ENCODE measurements at regions not wholly inside any gene's neighbourhood (a gene's known extent, or its start where the extent isn't known, plus 50 kb on each side); places are given as distances from the start of the nearest gene placed in this dataset.

DNA sequence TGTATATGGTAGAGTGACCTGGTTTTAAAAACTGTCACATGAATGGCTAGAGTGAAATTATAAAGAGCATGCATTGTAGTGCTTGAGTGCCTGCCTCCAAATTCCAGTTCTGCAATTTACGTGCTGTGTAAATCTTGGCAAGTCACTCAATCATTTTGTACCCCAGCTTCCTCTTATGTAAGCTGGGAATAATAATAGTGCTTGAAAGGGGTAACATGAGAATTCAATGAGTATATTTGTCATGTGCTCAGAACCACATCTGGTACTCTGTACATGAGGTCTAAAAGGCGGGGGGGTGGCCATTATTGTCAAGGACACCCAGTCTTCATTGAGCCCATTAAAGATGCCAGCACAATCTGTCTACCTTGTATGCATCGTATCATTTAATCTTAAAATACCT lies 214.8 kb downstream of the MC4R start:
- Histone ChIP-seq H3K4me1 (ENCODE audit: control insufficient read depth in 2 of 2, insufficient read depth in 2 of 2, low read length in 1 of 2) (no peaks in the 10 kb centered on the region), H3K9me3 (ENCODE audit: control insufficient read depth in 2 of 2, insufficient read depth in 1 of 2, low read depth in 1 of 2, low read length in 1 of 2) (no peaks in the 10 kb centered on the region), H3K27me3 (ENCODE audit: control insufficient read depth in 1 of 2, insufficient read depth in 2 of 2, low read length in 2 of 2) (no peaks in the 10 kb centered on the region), H3K4me3 (ENCODE audit: low read depth in 1 of 2, low read length in 2 of 2) (no peak overlapping the region), H3K27ac (ENCODE audit: low read depth in 2 of 2, low read length in 1 of 2) (no peak overlapping the region), H3K36me3 (ENCODE audit: control insufficient read depth in 2 of 2, insufficient read depth in 2 of 2, low read length in 1 of 2) (no peaks in the 10 kb centered on the region)
- 71 to 75% methylated on average over 3 of the region's 3 CpGs for WGBS, 2 donors

DNA sequence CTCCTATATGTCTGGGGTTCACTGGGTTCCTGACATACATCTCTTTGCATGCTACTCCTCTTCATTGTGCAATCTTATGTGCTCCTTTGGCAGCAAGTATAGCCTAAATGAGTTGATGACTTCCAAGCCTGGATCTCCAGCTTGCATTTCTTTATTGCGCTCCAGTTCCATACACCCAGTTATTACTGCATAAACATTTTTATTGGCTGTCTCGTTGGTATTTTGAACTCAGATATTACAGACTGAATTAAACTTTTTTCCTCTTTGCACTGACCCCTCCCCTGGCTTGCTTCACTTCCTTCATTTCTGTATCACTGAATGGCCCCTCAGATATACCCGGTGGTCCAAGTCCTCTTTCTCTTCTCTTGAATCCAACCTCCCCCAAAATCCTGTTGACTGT lies 219.2 kb downstream of the MC4R start:
- H3K27me3 ChIP-seq (ENCODE audit: control insufficient read depth in 1 of 2, insufficient read depth in 2 of 2, low read length in 2 of 2), result no peaks in the 10 kb centered on the region
- WGBS, 2 donors, result 84 to 89% methylated on average over 3 of the region's 3 CpGs
- H3K9me3 ChIP-seq (ENCODE audit: control insufficient read depth in 2 of 2, insufficient read depth in 1 of 2, low read depth in 1 of 2, low read length in 1 of 2), result no peaks in the 10 kb centered on the region
- H3K4me3 ChIP-seq (ENCODE audit: low read depth in 1 of 2, low read length in 2 of 2), result no peak overlapping the region
- H3K27ac ChIP-seq (ENCODE audit: low read depth in 2 of 2, low read length in 1 of 2), result no peak overlapping the region
- H3K36me3 ChIP-seq (ENCODE audit: control insufficient read depth in 2 of 2, insufficient read depth in 2 of 2, low read length in 1 of 2), result no peaks in the 10 kb centered on the region
- H3K4me1 ChIP-seq (ENCODE audit: control insufficient read depth in 2 of 2, insufficient read depth in 2 of 2, low read length in 1 of 2), result no peaks in the 10 kb centered on the region

DNA sequence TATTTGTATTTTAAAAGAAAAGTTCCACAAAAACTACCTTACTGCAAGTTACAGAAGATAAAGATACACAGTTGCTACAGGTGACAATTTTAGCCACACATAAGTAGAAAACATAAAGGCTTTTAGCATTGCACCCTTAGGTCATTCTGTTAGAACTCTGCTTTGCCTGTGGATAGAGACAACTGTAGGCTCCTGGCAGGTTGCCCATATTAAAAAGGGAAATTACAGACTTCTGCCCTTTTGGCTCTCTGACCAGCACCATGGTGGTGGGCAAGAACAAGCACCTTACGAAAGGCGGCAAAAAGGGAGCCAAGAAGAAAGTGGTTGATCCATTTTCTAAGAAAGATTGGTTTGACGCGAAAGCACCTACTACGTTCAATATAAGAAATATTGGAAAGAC lies 223.3 kb downstream of the MC4R start:
- no peaks in the 10 kb centered on the region for H3K36me3 ChIP-seq (ENCODE audit: control insufficient read depth in 2 of 2, insufficient read depth in 2 of 2, low read length in 1 of 2)
- H3K9me3 ChIP-seq (ENCODE audit: control insufficient read depth in 2 of 2, insufficient read depth in 1 of 2, low read depth in 1 of 2, low read length in 1 of 2), result no peaks in the 10 kb centered on the region
- no peaks in the 10 kb centered on the region for H3K4me1 ChIP-seq (ENCODE audit: control insufficient read depth in 2 of 2, insufficient read depth in 2 of 2, low read length in 1 of 2)
- no peak overlapping the region for H3K27ac ChIP-seq (ENCODE audit: low read depth in 2 of 2, low read length in 1 of 2)
- 97% methylated on average over 5 of the region's 5 CpGs for WGBS, 2 donors
- H3K27me3 ChIP-seq (ENCODE audit: control insufficient read depth in 1 of 2, insufficient read depth in 2 of 2, low read length in 2 of 2), result no peaks in the 10 kb centered on the region
- H3K4me3 ChIP-seq (ENCODE audit: low read depth in 1 of 2, low read length in 2 of 2), result no peak overlapping the region

- no peaks in the 10 kb centered on the region for H3K27me3 ChIP-seq (ENCODE audit: control insufficient read depth in 1 of 2, insufficient read depth in 2 of 2, low read length in 2 of 2)
- WGBS, 2 donors, result 57 to 67% methylated on average over 5 of the region's 5 CpGs
Observed at GRCh38 chr18:60147323-60147722, 225.3 kb downstream of the MC4R start.

GRCh38 chr18:60146220-60146960 lies 226.2 kb downstream of the MC4R start:
- no peaks in the 10 kb centered on the region for H3K4me1 ChIP-seq (ENCODE audit: control insufficient read depth in 2 of 2, insufficient read depth in 2 of 2, low read length in 1 of 2)
- no peaks in the 10 kb centered on the region for H3K9me3 ChIP-seq (ENCODE audit: control insufficient read depth in 2 of 2, insufficient read depth in 1 of 2, low read depth in 1 of 2, low read length in 1 of 2)
- no peaks in the 10 kb centered on the region for H3K27me3 ChIP-seq (ENCODE audit: control insufficient read depth in 1 of 2, insufficient read depth in 2 of 2, low read length in 2 of 2)
- H3K4me3 ChIP-seq (ENCODE audit: low read depth in 1 of 2, low read length in 2 of 2), result no peak overlapping the region
- H3K27ac ChIP-seq (ENCODE audit: low read depth in 2 of 2, low read length in 1 of 2), result no peak overlapping the region
- no peaks in the 10 kb centered on the region for H3K36me3 ChIP-seq (ENCODE audit: control insufficient read depth in 2 of 2, insufficient read depth in 2 of 2, low read length in 1 of 2)
- 84 to 90% methylated on average over 11 of the region's 11 CpGs for WGBS, 2 donors

More at GRCh38 chr18:60147323-60147722, 225.3 kb downstream of the MC4R start:
- no peak overlapping the region for H3K27ac ChIP-seq (ENCODE audit: low read depth in 2 of 2, low read length in 1 of 2)
- no peaks in the 10 kb centered on the region for H3K36me3 ChIP-seq (ENCODE audit: control insufficient read depth in 2 of 2, insufficient read depth in 2 of 2, low read length in 1 of 2)
- no peaks in the 10 kb centered on the region for H3K4me1 ChIP-seq (ENCODE audit: control insufficient read depth in 2 of 2, insufficient read depth in 2 of 2, low read length in 1 of 2)
- H3K9me3 ChIP-seq (ENCODE audit: control insufficient read depth in 2 of 2, insufficient read depth in 1 of 2, low read depth in 1 of 2, low read length in 1 of 2), result no peaks in the 10 kb centered on the region
- no peak overlapping the region for H3K4me3 ChIP-seq (ENCODE audit: low read depth in 1 of 2, low read length in 2 of 2)

- Histone ChIP-seq H3K4me1 (ENCODE audit: control insufficient read depth in 2 of 2, insufficient read depth in 2 of 2, low read length in 1 of 2) (no peaks in the 10 kb centered on the region), H3K27me3 (ENCODE audit: control insufficient read depth in 1 of 2, insufficient read depth in 2 of 2, low read length in 2 of 2) (no peaks in the 10 kb centered on the region), H3K9me3 (ENCODE audit: control insufficient read depth in 2 of 2, insufficient read depth in 1 of 2, low read depth in 1 of 2, low read length in 1 of 2) (no peaks in the 10 kb centered on the region), H3K36me3 (ENCODE audit: control insufficient read depth in 2 of 2, insufficient read depth in 2 of 2, low read length in 1 of 2) (no peaks in the 10 kb centered on the region), H3K4me3 (ENCODE audit: low read depth in 1 of 2, low read length in 2 of 2) (no peak overlapping the region), H3K27ac (ENCODE audit: low read depth in 2 of 2, low read length in 1 of 2) (no peak overlapping the region)
- 86 to 91% methylated on average over 2 of the region's 2 CpGs for WGBS, 2 donors
Observed at GRCh38 chr18:60145776-60146175, 226.8 kb downstream of the MC4R start.

- Histone ChIP-seq H3K36me3 (ENCODE audit: control insufficient read depth in 2 of 2, insufficient read depth in 2 of 2, low read length in 1 of 2) (no peaks in the 10 kb centered on the region), H3K27me3 (ENCODE audit: control insufficient read depth in 1 of 2, insufficient read depth in 2 of 2, low read length in 2 of 2) (no peaks in the 10 kb centered on the region), H3K4me1 (ENCODE audit: control insufficient read depth in 2 of 2, insufficient read depth in 2 of 2, low read length in 1 of 2) (no peaks in the 10 kb centered on the region), H3K9me3 (ENCODE audit: control insufficient read depth in 2 of 2, insufficient read depth in 1 of 2, low read depth in 1 of 2, low read length in 1 of 2) (no peaks in the 10 kb centered on the region), H3K27ac (ENCODE audit: low read depth in 2 of 2, low read length in 1 of 2) (no peak overlapping the region), H3K4me3 (ENCODE audit: low read depth in 1 of 2, low read length in 2 of 2) (no peak overlapping the region)
- whole genome bisulfite sequencing, 2 donors, result 83 to 88% methylated on average over 1 of the region's 1 CpG
Observed at GRCh38 chr18:60134806-60135205, 235.0 kb downstream of the PMAIP1 start.

- H3K4me1 ChIP-seq (ENCODE audit: control insufficient read depth in 2 of 2, insufficient read depth in 2 of 2, low read length in 1 of 2), result no peaks in the 10 kb centered on the region
Observed at GRCh38 chr18:60130284-60130683, 230.5 kb downstream of the PMAIP1 start.

DNA sequence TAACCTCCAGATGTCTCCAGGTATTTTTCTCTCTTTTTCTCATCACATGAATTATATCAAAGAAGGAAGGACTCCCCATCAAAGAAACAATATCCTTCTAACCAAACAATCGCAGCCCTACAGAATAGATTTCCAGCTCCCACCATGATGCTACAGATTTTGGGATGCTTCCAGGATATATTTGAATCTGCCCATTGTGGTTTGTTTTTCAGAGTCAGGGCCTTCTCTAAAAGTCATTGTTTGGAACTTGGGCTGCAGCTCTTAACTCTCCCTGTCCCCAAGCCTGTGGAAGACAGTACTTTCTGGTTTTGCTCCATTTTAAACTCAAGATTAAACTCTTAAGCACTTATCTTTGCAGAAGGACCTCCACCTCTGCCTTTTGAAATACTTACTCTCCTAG lies 223.2 kb downstream of the PMAIP1 start:
- Histone ChIP-seq H3K9me3 (ENCODE audit: control insufficient read depth in 2 of 2, insufficient read depth in 1 of 2, low read depth in 1 of 2, low read length in 1 of 2) (no peaks in the 10 kb centered on the region), H3K4me1 (ENCODE audit: control insufficient read depth in 2 of 2, insufficient read depth in 2 of 2, low read length in 1 of 2) (no peaks in the 10 kb centered on the region), H3K4me3 (ENCODE audit: low read depth in 1 of 2, low read length in 2 of 2) (no peak overlapping the region), H3K27ac (ENCODE audit: low read depth in 2 of 2, low read length in 1 of 2) (no peak overlapping the region), H3K27me3 (ENCODE audit: control insufficient read depth in 1 of 2, insufficient read depth in 2 of 2, low read length in 2 of 2) (no peaks in the 10 kb centered on the region), H3K36me3 (ENCODE audit: control insufficient read depth in 2 of 2, insufficient read depth in 2 of 2, low read length in 1 of 2) (no peaks in the 10 kb centered on the region)
- WGBS, 2 donors, result 78 to 100% methylated on average over 1 of the region's 1 CpG

More at GRCh38 chr18:60130284-60130683, 230.5 kb downstream of the PMAIP1 start:
- H3K36me3 ChIP-seq (ENCODE audit: control insufficient read depth in 2 of 2, insufficient read depth in 2 of 2, low read length in 1 of 2), result no peaks in the 10 kb centered on the region
- H3K4me3 ChIP-seq (ENCODE audit: low read depth in 1 of 2, low read length in 2 of 2), result no peak overlapping the region
- no peaks in the 10 kb centered on the region for H3K9me3 ChIP-seq (ENCODE audit: control insufficient read depth in 2 of 2, insufficient read depth in 1 of 2, low read depth in 1 of 2, low read length in 1 of 2)
- no peak overlapping the region for H3K27ac ChIP-seq (ENCODE audit: low read depth in 2 of 2, low read length in 1 of 2)
- H3K27me3 ChIP-seq (ENCODE audit: control insufficient read depth in 1 of 2, insufficient read depth in 2 of 2, low read length in 2 of 2), result no peaks in the 10 kb centered on the region

DNA sequence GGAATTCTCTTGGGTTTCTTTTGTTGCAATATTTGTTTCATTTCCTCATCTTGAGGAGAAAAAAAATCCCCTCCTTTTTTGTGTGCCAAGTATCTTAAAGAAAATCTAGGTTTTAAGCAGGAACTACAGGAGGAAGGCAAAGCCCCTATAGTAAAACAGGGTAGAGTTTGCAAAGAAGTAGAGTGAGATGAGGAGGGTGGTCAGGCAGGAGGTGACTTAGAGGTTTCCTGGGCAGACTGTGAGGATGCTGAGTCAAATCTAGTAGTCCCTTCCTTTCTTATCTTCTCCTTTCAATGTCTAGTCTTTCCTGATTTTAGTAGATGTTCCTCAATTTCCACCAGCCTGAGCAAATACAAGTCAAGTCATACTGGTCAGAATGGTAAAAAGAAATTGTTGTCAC lies 222.5 kb downstream of the PMAIP1 start:
- H3K4me3 ChIP-seq (ENCODE audit: low read depth in 1 of 2, low read length in 2 of 2), result no peak overlapping the region
- no peaks in the 10 kb centered on the region for H3K4me1 ChIP-seq (ENCODE audit: control insufficient read depth in 2 of 2, insufficient read depth in 2 of 2, low read length in 1 of 2)
- no peak overlapping the region for H3K27ac ChIP-seq (ENCODE audit: low read depth in 2 of 2, low read length in 1 of 2)
- H3K27me3 ChIP-seq (ENCODE audit: control insufficient read depth in 1 of 2, insufficient read depth in 2 of 2, low read length in 2 of 2), result no peaks in the 10 kb centered on the region
- H3K36me3 ChIP-seq (ENCODE audit: control insufficient read depth in 2 of 2, insufficient read depth in 2 of 2, low read length in 1 of 2), result no peaks in the 10 kb centered on the region
- H3K9me3 ChIP-seq (ENCODE audit: control insufficient read depth in 2 of 2, insufficient read depth in 1 of 2, low read depth in 1 of 2, low read length in 1 of 2), result no peaks in the 10 kb centered on the region

Data from esophagus (tissue), 2 donors.